Trophoblast cell (in vitro differentiated cells and primary cell): ENCODE measurements at regions not wholly inside any gene's neighbourhood (a gene's known extent, or its start where the extent isn't known, plus 50 kb on each side); places are given as distances from the start of the nearest gene placed in this dataset.

Experiments used
- DNase-seq, 2 donors: peaks; one replicate each; pipeline ENCODE4 v3.0.0-alpha.2; 2016
- H2AFZ ChIP-seq: 2 replicates; pipeline ENCODE4 v1.6.1; 2013; ENCODE audit warnings: low read length, moderate library complexity, mild to moderate bottlenecking; ENCODE audit not compliant: insufficient read depth, poor library complexity
- H2AK5ac ChIP-seq: 2 replicates; pipeline ENCODE4 v1.6.1; 2013; ENCODE audit warnings: mild to moderate bottlenecking, low read length
- H2BK120ac ChIP-seq: 2 replicates; pipeline ENCODE4 v1.6.1; 2013; ENCODE audit warnings: low read length, mild to moderate bottlenecking, moderate library complexity; ENCODE audit not compliant: insufficient read depth, poor library complexity
- H2BK12ac ChIP-seq: 2 replicates; pipeline ENCODE4 v1.6.1; 2013; ENCODE audit warnings: mild to moderate bottlenecking, low read length, moderate library complexity
- H2BK5ac ChIP-seq: 2 replicates; pipeline ENCODE4 v1.6.1; 2013; ENCODE audit warnings: low read length, low read depth, moderate library complexity, mild to moderate bottlenecking; ENCODE audit not compliant: poor library complexity
- H3K14ac ChIP-seq: 2 replicates; pipeline ENCODE4 v1.6.1; 2013; ENCODE audit warnings: mild to moderate bottlenecking, low read length
- H3K18ac ChIP-seq: 2 replicates; pipeline ENCODE4 v1.6.1; 2013; ENCODE audit warnings: mild to moderate bottlenecking, low read length
- H3K23ac ChIP-seq: 2 replicates; pipeline ENCODE4 v1.6.1; 2013; ENCODE audit warnings: low read length
- H3K27ac ChIP-seq: 2 replicates; pipeline ENCODE4 v1.5.1; 2013; ENCODE audit warnings: low read depth, mild to moderate bottlenecking, inconsistent platforms, low read length, moderate library complexity
- H3K27me3 ChIP-seq: 2 replicates; pipeline ENCODE4 v1.6.1; 2013; ENCODE audit warnings: inconsistent platforms, mild to moderate bottlenecking, low read length, moderate library complexity; ENCODE audit not compliant: insufficient read depth
- H3K36me3 ChIP-seq, 2 experiments: 1 replicate in 1 of 2; 2 replicates in 1 of 2; pipeline ENCODE4 v1.6.1; 2013; ENCODE audit warnings: low read length in 2 of 2, mild to moderate bottlenecking in 2 of 2, moderate library complexity in 1 of 2; ENCODE audit not compliant: insufficient read depth in 2 of 2, control insufficient read depth in 1 of 2
- H3K4ac ChIP-seq: 2 replicates; pipeline ENCODE4 v1.6.1; 2013; ENCODE audit warnings: low read depth, mild to moderate bottlenecking, low read length, moderate library complexity
- H3K4me1 ChIP-seq, 2 experiments: 1 replicate in 1 of 2; 2 replicates in 1 of 2; pipeline ENCODE4 v1.6.1; 2013; ENCODE audit warnings: low read length in 2 of 2, mild to moderate bottlenecking in 2 of 2, moderate library complexity in 1 of 2; ENCODE audit not compliant: insufficient read depth in 2 of 2, control insufficient read depth in 1 of 2
- H3K4me2 ChIP-seq: 2 replicates; pipeline ENCODE4 v1.6.1; 2013; ENCODE audit warnings: inconsistent platforms, mild to moderate bottlenecking, low read length, moderate library complexity
- H3K4me3 ChIP-seq: 2 replicates; pipeline ENCODE4 v1.5.1; 2013; ENCODE audit warnings: mild to moderate bottlenecking, low read depth, low read length, inconsistent platforms
- H3K79me1 ChIP-seq: one replicate; pipeline ENCODE4 v1.6.1; 2013; ENCODE audit warnings: low read length
- H3K79me2 ChIP-seq: 2 replicates; pipeline ENCODE4 v1.6.1; 2013; ENCODE audit warnings: low read length, mild to moderate bottlenecking; ENCODE audit not compliant: control insufficient read depth, insufficient read depth, poor library complexity
- H3K9ac ChIP-seq: 2 replicates; pipeline ENCODE4 v1.6.1; 2013; ENCODE audit warnings: mild to moderate bottlenecking, low read length
- H3K9me3 ChIP-seq: 2 replicates; pipeline ENCODE4 v1.6.1; 2013; ENCODE audit warnings: low read depth, mild to moderate bottlenecking, control low read depth, inconsistent platforms, low read length; ENCODE audit not compliant: insufficient read depth
- H4K12ac ChIP-seq: 2 replicates; pipeline ENCODE4 v1.6.1; 2013; ENCODE audit warnings: low read depth, mild to moderate bottlenecking, low read length, moderate library complexity
- H4K8ac ChIP-seq: 2 replicates; pipeline ENCODE4 v1.6.1; 2013; ENCODE audit warnings: low read depth, mild to moderate bottlenecking, low read length, moderate library complexity
- H4K91ac ChIP-seq: one replicate; pipeline ENCODE4 v1.6.1; 2013; ENCODE audit warnings: low read depth, mild to moderate bottlenecking, low read length, moderate library complexity
- WGBS: extraction: QIAGEN DNeasy Blood & Tissue Kit; methylation state at CpG from one replicate; pipeline ENCODE4 v1.1.7; 2013; ENCODE audit warnings: missing lambda C conversion rate; ENCODE audit not compliant: insufficient read length, insufficient coverage; ENCODE audit errors: extremely low coverage; 5-methylcytosine and 5-hydroxymethylcytosine counted together

DNA sequence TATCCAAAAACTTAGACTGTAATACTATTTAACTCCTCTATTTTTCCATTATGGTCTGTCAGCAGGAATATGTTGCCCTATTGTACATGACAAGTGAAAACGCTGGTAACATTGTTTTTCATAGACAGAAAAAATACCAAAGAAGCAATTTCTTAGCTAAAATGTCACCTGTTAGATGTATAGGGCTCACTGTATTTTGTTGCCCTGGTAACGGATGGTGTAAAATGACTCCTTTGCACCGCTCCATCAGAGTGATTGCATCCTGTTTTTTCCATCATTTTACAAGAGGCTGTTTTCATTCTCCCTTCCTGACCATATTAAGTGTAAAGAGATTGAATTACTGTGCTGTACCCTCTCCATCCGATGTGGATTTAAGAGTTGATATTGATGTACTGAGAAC, 460.1 kb upstream of the TLE4 start:
- H3K27me3 ChIP-seq: no peaks in the 10 kb centered on the region
- H3K27ac ChIP-seq: no peak overlapping the region
- WGBS: no CpG with 5 or more reads among the region's 4 CpGs

DNA sequence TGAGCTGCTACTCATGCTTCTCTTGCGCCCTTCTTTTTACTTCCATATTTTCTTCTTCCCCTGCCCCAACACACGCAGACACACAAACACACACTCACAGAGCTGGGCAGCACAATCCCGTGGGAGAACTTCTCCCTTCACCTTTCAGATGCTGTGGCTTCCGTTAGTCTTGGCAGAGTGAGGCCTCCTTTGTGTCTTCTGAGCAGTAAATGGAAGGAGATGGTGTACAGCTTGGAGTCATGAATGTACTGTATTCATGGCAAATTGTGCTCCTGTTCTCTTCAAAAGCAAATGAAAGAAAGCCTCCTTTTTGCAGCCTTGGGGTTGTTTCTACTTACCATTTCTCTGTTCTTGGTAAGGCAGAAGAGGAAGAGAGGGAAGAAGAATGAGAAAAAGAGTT, 456.6 kb upstream of the TLE4 start:
- Histone ChIP-seq H2AK5ac (no peak overlapping the region), H2BK5ac (no peak overlapping the region), H3K9me3 (no peaks in the 10 kb centered on the region), H2AFZ (no peak overlapping the region), H3K18ac (no peak overlapping the region), H3K27me3 (no peaks in the 10 kb centered on the region), H3K4ac (no peak overlapping the region), H2BK12ac (no peak overlapping the region), H3K79me2 (no peaks in the 10 kb centered on the region), H3K4me2 (no peak overlapping the region), H3K14ac (no peak overlapping the region), H3K9ac (no peak overlapping the region), H4K8ac (no peak overlapping the region), H4K12ac (no peak overlapping the region), H3K79me1 (no peaks in the 10 kb centered on the region), H4K91ac (no peak overlapping the region), H3K27ac (no peak overlapping the region), H3K36me3 (no peaks in the 10 kb centered on the region), H3K4me3 (no peak overlapping the region), H2BK120ac (no peak overlapping the region), H3K4me1 (no peaks in the 10 kb centered on the region), H3K23ac (no peak overlapping the region)
- no peak for DNase-seq
- WGBS: no CpG with 5 or more reads among the region's 4 CpGs

More for the DNA sequence above, 460.1 kb upstream of the TLE4 start:
- Histone ChIP-seq H4K8ac (no peak overlapping the region), H3K36me3 (no peaks in the 10 kb centered on the region), H3K79me2 (no peaks in the 10 kb centered on the region), H2BK120ac (no peak overlapping the region), H3K14ac (no peak overlapping the region), H3K9me3 (peaks cover 4% of the 10 kb centered on the region), H3K23ac (no peak overlapping the region), H2AK5ac (no peak overlapping the region), H2BK5ac (no peak overlapping the region), H3K4me1 (no peaks in the 10 kb centered on the region), H3K4me2 (no peak overlapping the region), H3K4me3 (no peak overlapping the region), H3K4ac (no peak overlapping the region), H2AFZ (no peak overlapping the region), H3K9ac (no peak overlapping the region), H4K12ac (no peak overlapping the region), H2BK12ac (no peak overlapping the region), H3K18ac (no peak overlapping the region), H3K79me1 (no peaks in the 10 kb centered on the region), H4K91ac (no peak overlapping the region)
- no peak for DNase-seq

DNA sequence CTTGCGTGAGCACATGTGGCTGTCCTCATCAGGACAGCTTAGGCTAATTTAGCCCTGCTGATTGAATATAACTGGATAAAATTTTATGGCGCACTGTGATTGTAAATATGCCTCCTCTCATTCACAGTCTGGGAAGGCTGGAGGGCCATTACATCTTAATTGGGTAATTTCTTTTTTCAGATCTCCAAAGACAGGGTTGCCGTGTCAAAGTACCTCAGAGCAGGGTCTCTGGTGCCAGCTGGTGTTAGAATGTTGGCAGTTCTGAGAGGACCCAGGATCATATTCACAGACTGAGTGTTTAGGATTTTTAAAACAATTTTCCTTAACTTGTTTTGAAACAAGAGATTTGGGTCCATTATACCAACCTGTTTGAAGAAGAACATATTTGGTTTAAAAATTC, 455.7 kb upstream of the TLE4 start:
- DNase-seq: no peak
- no CpG with 5 or more reads among the region's 3 CpGs for WGBS
- H3K14ac ChIP-seq: no peak overlapping the region
- H3K23ac ChIP-seq: no peak overlapping the region
- H3K79me1 ChIP-seq: no peaks in the 10 kb centered on the region
- no peaks in the 10 kb centered on the region for H3K36me3 ChIP-seq
- no peak overlapping the region for H3K9ac ChIP-seq
- H3K9me3 ChIP-seq: no peaks in the 10 kb centered on the region
- no peak overlapping the region for H3K4ac ChIP-seq
- no peak overlapping the region for H2AFZ ChIP-seq
- H2BK5ac ChIP-seq: no peak overlapping the region
- H3K4me2 ChIP-seq: no peak overlapping the region
- no peak overlapping the region for H4K12ac ChIP-seq
- no peak overlapping the region for H4K8ac ChIP-seq
- H3K18ac ChIP-seq: no peak overlapping the region
- no peak overlapping the region for H3K4me3 ChIP-seq
- H2BK12ac ChIP-seq: no peak overlapping the region
- H2BK120ac ChIP-seq: no peak overlapping the region
- H3K79me2 ChIP-seq: no peaks in the 10 kb centered on the region
- no peak overlapping the region for H4K91ac ChIP-seq
- H2AK5ac ChIP-seq: no peak overlapping the region
- H3K27ac ChIP-seq: no peak overlapping the region
- no peaks in the 10 kb centered on the region for H3K27me3 ChIP-seq
- no peaks in the 10 kb centered on the region for H3K4me1 ChIP-seq

DNA sequence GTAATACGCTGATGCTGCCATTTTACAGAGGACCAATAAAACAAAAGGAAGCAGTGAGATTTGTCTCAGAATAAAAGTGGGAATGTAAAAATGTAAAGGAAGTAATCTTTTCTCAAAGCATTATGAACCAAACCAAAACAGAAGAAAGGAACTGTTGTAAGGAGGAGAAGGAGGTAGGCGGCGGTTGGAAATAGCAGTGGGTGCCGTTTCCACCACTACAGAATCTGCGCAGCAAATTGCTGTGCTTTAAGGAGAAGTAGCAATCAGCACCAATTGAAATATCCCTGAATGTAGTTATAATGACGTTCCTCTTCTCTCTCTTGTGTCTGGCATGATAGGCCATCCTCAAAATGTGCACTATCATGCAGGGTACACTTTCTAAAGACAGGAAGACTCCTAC, 455.1 kb upstream of the TLE4 start:
- H3K4ac ChIP-seq: no peak overlapping the region
- no peak overlapping the region for H2BK5ac ChIP-seq
- H2BK120ac ChIP-seq: no peak overlapping the region
- H3K23ac ChIP-seq: no peak overlapping the region
- H3K9me3 ChIP-seq: no peaks in the 10 kb centered on the region
- WGBS: no CpG with 5 or more reads among the region's 6 CpGs
- H2AK5ac ChIP-seq: no peak overlapping the region
- no peaks in the 10 kb centered on the region for H3K36me3 ChIP-seq
- no peak overlapping the region for H4K8ac ChIP-seq
- H3K9ac ChIP-seq: no peak overlapping the region
- H2BK12ac ChIP-seq: no peak overlapping the region
- H3K79me2 ChIP-seq: no peaks in the 10 kb centered on the region
- H3K14ac ChIP-seq: no peak overlapping the region
- no peak overlapping the region for H4K12ac ChIP-seq
- no peak overlapping the region for H3K4me3 ChIP-seq
- H3K27ac ChIP-seq: no peak overlapping the region
- no peaks in the 10 kb centered on the region for H3K4me1 ChIP-seq
- no peak overlapping the region for H2AFZ ChIP-seq
- H3K27me3 ChIP-seq: no peaks in the 10 kb centered on the region
- no peaks in the 10 kb centered on the region for H3K79me1 ChIP-seq
- DNase-seq: no peak
- no peak overlapping the region for H3K18ac ChIP-seq
- H3K4me2 ChIP-seq: no peak overlapping the region
- no peak overlapping the region for H4K91ac ChIP-seq
